CD14-positive monocyte (primary cell): ENCODE measurements at regions not wholly inside any gene's neighbourhood (a gene's known extent, or its start where the extent isn't known, plus 50 kb on each side); places are given as distances from the start of the nearest gene placed in this dataset.

Experiments
- DNase-seq, 3 donors: peaks; one replicate each; pipeline ENCODE4 v3.0.0-alpha.2; 2011 to 2022
- H2AFZ ChIP-seq: 2 replicates; pipeline ENCODE4 v1.6.0; 2012; ENCODE audit warnings: mild to moderate bottlenecking, low read depth, low read length, inconsistent platforms; ENCODE audit not compliant: insufficient read depth, poor library complexity, severe bottlenecking
- H3K27ac ChIP-seq, 2 donors: 1 replicate in 1 of 2; 2 replicates in 1 of 2; pipeline ENCODE4 v1.5.1; 2012 to 2013; ENCODE audit warnings: low read length in 2 of 2, control low read depth in 1 of 2, inconsistent platforms in 1 of 2, low read depth in 1 of 2, mild to moderate bottlenecking in 1 of 2
- H3K27me3 ChIP-seq, 2 donors: one replicate each; pipeline versions ENCODE4 v1.6.0 to v1.6.1; 2011 to 2013; ENCODE audit warnings: low read length in 2 of 2; ENCODE audit not compliant: control insufficient read depth in 2 of 2, insufficient read depth in 2 of 2
- H3K36me3 ChIP-seq, 2 donors: replicated peaks in 1 of 2; 1 replicate in 1 of 2; 2 replicates in 1 of 2; pipeline versions ENCODE4 v1.5.1 to v1.6.1; 2012 to 2013; ENCODE audit warnings: low read length in 2 of 2, control low read depth in 1 of 2, inconsistent platforms in 1 of 2, mild to moderate bottlenecking in 1 of 2; ENCODE audit not compliant: insufficient read depth in 2 of 2, control insufficient read depth in 1 of 2
- H3K4me1 ChIP-seq, 2 donors: 1 replicate in 1 of 2; 2 replicates in 1 of 2; pipeline versions ENCODE4 v1.5.1 to v1.6.1; 2012 to 2013; ENCODE audit warnings: low read length in 2 of 2, control low read depth in 1 of 2, inconsistent platforms in 1 of 2, mild to moderate bottlenecking in 1 of 2, moderate library complexity in 1 of 2; ENCODE audit not compliant: insufficient read depth in 2 of 2, control insufficient read depth in 1 of 2
- H3K4me2 ChIP-seq: replicated peaks from 2 replicates; pipeline ENCODE3; 2012; ENCODE audit warnings: low read length, moderate library complexity, mild to moderate bottlenecking; ENCODE audit not compliant: poor library complexity, severe bottlenecking; ENCODE audit errors: extremely low read depth
- H3K4me3 ChIP-seq, 3 experiments: fragments of 200-600 bp in 1 of 3; sonication (generic) in 1 of 3; replicated peaks in 1 of 3; 1 replicate in 2 of 3; 2 replicates in 1 of 3; pipeline ENCODE4 v1.5.1; 2011 to 2013; ENCODE audit warnings: low read length in 3 of 3, mild to moderate bottlenecking in 3 of 3, control low read depth in 2 of 3, low read depth in 2 of 3, inconsistent platforms in 1 of 3, moderate library complexity in 1 of 3
- H3K79me2 ChIP-seq: 2 replicates; pipeline ENCODE4 v1.6.0; 2012; ENCODE audit warnings: mild to moderate bottlenecking, control low read depth, inconsistent platforms, low read length, moderate library complexity; ENCODE audit not compliant: insufficient read depth
- H3K9ac ChIP-seq: 2 replicates; pipeline ENCODE4 v1.6.0; 2017; ENCODE audit warnings: low read length, mild to moderate bottlenecking; ENCODE audit not compliant: insufficient read depth, poor library complexity, severe bottlenecking
- H3K9me3 ChIP-seq, 2 donors: replicated peaks in 1 of 2; 1 replicate in 1 of 2; 2 replicates in 1 of 2; pipeline versions ENCODE4 v1.5.1 to v1.6.1; 2012 to 2013; ENCODE audit warnings: low read length in 2 of 2, control low read depth in 1 of 2; ENCODE audit not compliant: control insufficient read depth in 1 of 2, insufficient read depth in 1 of 2
- H4K20me1 ChIP-seq: 2 replicates; pipeline ENCODE4 v1.6.0; 2012; ENCODE audit warnings: mild to moderate bottlenecking, low read length, control low read depth, moderate library complexity; ENCODE audit not compliant: insufficient read depth
- H3K27ac Mint-ChIP-seq, 7 donors: one replicate each; pipeline ENCODE4 v1.8.0; 2020; ENCODE audit warnings: mild to moderate bottlenecking in 7 of 7, mixed read lengths in 7 of 7, moderate library complexity in 6 of 7, inconsistent platforms in 2 of 7
- H3K27me3 Mint-ChIP-seq, 3 donors: one replicate each; pipeline ENCODE4 v1.8.0; 2021 to 2022; ENCODE audit warnings: low read depth in 3 of 3, mild to moderate bottlenecking in 3 of 3, mixed read lengths in 3 of 3, moderate library complexity in 3 of 3, inconsistent platforms in 1 of 3
- H3K36me3 Mint-ChIP-seq, 2 donors: one replicate each; pipeline ENCODE4 v1.8.0; 2020; ENCODE audit warnings: mixed read lengths in 2 of 2, inconsistent platforms in 1 of 2, mild to moderate bottlenecking in 1 of 2
- H3K4me1 Mint-ChIP-seq: one replicate; pipeline ENCODE4 v1.8.0; 2020; ENCODE audit warnings: mild to moderate bottlenecking, mixed read lengths
- H3K4me3 Mint-ChIP-seq, 2 donors: one replicate each; pipeline ENCODE4 v1.8.0; 2020; ENCODE audit warnings: mild to moderate bottlenecking in 2 of 2, mixed read lengths in 2 of 2, moderate library complexity in 1 of 2
- H3K9me3 Mint-ChIP-seq, 7 donors: one replicate each; pipeline ENCODE4 v1.8.0; 2020 to 2022; ENCODE audit warnings: mixed read lengths in 7 of 7, mild to moderate bottlenecking in 6 of 7, moderate library complexity in 6 of 7, inconsistent platforms in 2 of 7
- CTCF ChIP-seq: fragments of 200-600 bp; IDR thresholded peaks from one replicate; pipeline ENCODE4 v1.8.0; 2022; ENCODE audit warnings: antibody characterized with exemption, mild to moderate bottlenecking
- WGBS: methylation state at CpG from one replicate; pipeline ENCODE4 v1.1.5; 2013; ENCODE audit warnings: missing lambda C conversion rate; ENCODE audit not compliant: insufficient coverage; 5-methylcytosine and 5-hydroxymethylcytosine counted together
- intact Hi-C, 2 donors: fragments of 100-400 bp; cut with micrococcal nuclease; formaldehyde crosslinking; loops; one replicate each; pipeline versions ENCODE4 v1.15.0 to v1.15.1; 2023

- Histone ChIP-seq H3K36me3 (no peaks in the 10 kb centered on the region), H3K4me1 (no peaks in the 10 kb centered on the region), H3K4me2 (no peak overlapping the region), H3K27me3 (no peaks in the 10 kb centered on the region), H4K20me1 (no peaks in the 10 kb centered on the region), H3K27ac (no peak overlapping the region), H3K9ac (no peak overlapping the region), H3K4me3 (no peak overlapping the region), H3K9me3 (no peaks in the 10 kb centered on the region), H3K79me2 (no peaks in the 10 kb centered on the region), H2AFZ (no peak overlapping the region)
- Mint-ChIP-seq H3K27ac (no peak overlapping the region), H3K4me3 (no peak overlapping the region), H3K27me3 (peaks cover 0 to 3% (median 0%) of the 10 kb centered on the region in 3 donors), H3K4me1 (no peaks in the 10 kb centered on the region), H3K9me3 (peaks cover 0 to 8% (median 0%) of the 10 kb centered on the region in 7 donors), H3K36me3 (no peaks in the 10 kb centered on the region)
- intact Hi-C loops: no loop called here
- TF ChIP-seq CTCF: no peak
- no peak for DNase-seq
- WGBS: 89% methylated on average over 10 of the region's 10 CpGs
These were observed 194.5 kb downstream of the MEX3B start for GRCh38 chr15:81851325-81851724.

- H3K27me3 ChIP-seq: no peaks in the 10 kb centered on the region
- DNase-seq: no peak
- no peaks in the 10 kb centered on the region for H3K36me3 ChIP-seq
- intact Hi-C loops: no loop called here
- Mint-ChIP-seq H3K4me3 (no peak overlapping the region), H3K4me1 (peaks cover 5% of the 10 kb centered on the region), H3K27me3 (peaks cover 0 to 3% (median 0%) of the 10 kb centered on the region in 3 donors), H3K27ac (no peak overlapping the region), H3K36me3 (no peaks in the 10 kb centered on the region), H3K9me3 (peaks cover 0 to 8% (median 0%) of the 10 kb centered on the region in 7 donors)
- H3K4me3 ChIP-seq: no peak overlapping the region
- no peak overlapping the region for H3K4me2 ChIP-seq
- no peak for TF ChIP-seq CTCF
- WGBS: 92% methylated on average over 3 of the region's 6 CpGs
- no peaks in the 10 kb centered on the region for H4K20me1 ChIP-seq
- H3K9me3 ChIP-seq: no peaks in the 10 kb centered on the region
- no peaks in the 10 kb centered on the region for H3K4me1 ChIP-seq
- H3K27ac ChIP-seq: no peak overlapping the region
- H3K9ac ChIP-seq: no peak overlapping the region
- no peak overlapping the region for H2AFZ ChIP-seq
- H3K79me2 ChIP-seq: no peaks in the 10 kb centered on the region
These were observed 196.5 kb downstream of the MEX3B start for GRCh38 chr15:81849289-81849688.
